Progenitor cell of endocrine pancreas (in vitro differentiated cells): ENCODE measurements at regions not wholly inside any gene's neighbourhood (a gene's known extent, or its start where the extent isn't known, plus 50 kb on each side); places are given as distances from the start of the nearest gene placed in this dataset.

Experiments
- DNase-seq: peaks from one replicate; pipeline ENCODE4 v3.0.0; 2021; ENCODE audit warnings: low spot score; ENCODE audit not compliant: unreplicated experiment
- H3K27ac Mint-ChIP-seq: 2 replicates; pipeline ENCODE4 v1.8.0; 2021; ENCODE audit warnings: mild to moderate bottlenecking, moderate library complexity, mixed read lengths
- H3K27me3 Mint-ChIP-seq: 2 replicates; pipeline ENCODE4 v1.8.0; 2021; ENCODE audit warnings: mixed read lengths
- H3K36me3 Mint-ChIP-seq: 2 replicates; pipeline ENCODE4 v1.8.0; 2022; ENCODE audit warnings: mixed read lengths; ENCODE audit not compliant: insufficient read depth
- H3K4me1 Mint-ChIP-seq: 2 replicates; pipeline ENCODE4 v1.8.0; 2021; ENCODE audit warnings: low read depth, mixed read lengths
- H3K4me3 Mint-ChIP-seq: 2 replicates; pipeline ENCODE4 v1.8.0; 2021; ENCODE audit warnings: low read depth, mild to moderate bottlenecking, moderate library complexity, mixed read lengths
- H3K9me3 Mint-ChIP-seq: 2 replicates; pipeline ENCODE4 v1.8.0; 2021; ENCODE audit warnings: low read depth, mixed read lengths
- TF ChIP-seq, protein P1 (sequence below): fragments of 200-600 bp; sonication (generic); IDR thresholded peaks from one replicate; pipeline ENCODE4 v1.5.0; 2021; ENCODE audit warnings: antibody characterized with exemption, mild to moderate bottlenecking; ENCODE audit not compliant: unreplicated experiment

DNA sequence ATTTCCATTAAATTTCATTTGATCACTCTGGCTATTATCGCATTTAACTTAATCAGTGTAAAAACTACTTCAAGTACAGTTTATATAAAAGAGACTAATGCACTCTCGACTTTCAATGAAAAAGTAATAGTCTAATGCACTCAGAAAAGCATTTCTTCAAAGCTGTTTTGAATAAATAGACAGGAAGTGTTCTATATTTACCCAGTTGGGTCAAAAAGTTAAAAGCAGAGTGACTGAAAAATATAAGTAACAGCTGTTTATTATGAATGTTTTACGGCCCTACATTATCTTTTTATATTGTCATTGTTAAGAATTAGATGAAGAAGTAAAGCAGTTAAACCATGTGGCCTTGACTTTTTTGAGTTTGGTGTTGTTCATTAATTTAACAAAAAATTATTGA, 391.8 kb downstream of the ZPLD1 start:
- Mint-ChIP-seq H3K36me3 (no peaks in the 10 kb centered on the region), H3K9me3 (peaks cover 2% of the 10 kb centered on the region), H3K4me3 (no peak overlapping the region), H3K27ac (no peak overlapping the region), H3K4me1 (no peaks in the 10 kb centered on the region), H3K27me3 (no peaks in the 10 kb centered on the region)
- DNase-seq = no peak
- TF ChIP-seq, protein P1, sequence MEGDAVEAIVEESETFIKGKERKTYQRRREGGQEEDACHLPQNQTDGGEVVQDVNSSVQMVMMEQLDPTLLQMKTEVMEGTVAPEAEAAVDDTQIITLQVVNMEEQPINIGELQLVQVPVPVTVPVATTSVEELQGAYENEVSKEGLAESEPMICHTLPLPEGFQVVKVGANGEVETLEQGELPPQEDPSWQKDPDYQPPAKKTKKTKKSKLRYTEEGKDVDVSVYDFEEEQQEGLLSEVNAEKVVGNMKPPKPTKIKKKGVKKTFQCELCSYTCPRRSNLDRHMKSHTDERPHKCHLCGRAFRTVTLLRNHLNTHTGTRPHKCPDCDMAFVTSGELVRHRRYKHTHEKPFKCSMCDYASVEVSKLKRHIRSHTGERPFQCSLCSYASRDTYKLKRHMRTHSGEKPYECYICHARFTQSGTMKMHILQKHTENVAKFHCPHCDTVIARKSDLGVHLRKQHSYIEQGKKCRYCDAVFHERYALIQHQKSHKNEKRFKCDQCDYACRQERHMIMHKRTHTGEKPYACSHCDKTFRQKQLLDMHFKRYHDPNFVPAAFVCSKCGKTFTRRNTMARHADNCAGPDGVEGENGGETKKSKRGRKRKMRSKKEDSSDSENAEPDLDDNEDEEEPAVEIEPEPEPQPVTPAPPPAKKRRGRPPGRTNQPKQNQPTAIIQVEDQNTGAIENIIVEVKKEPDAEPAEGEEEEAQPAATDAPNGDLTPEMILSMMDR = no peak

GRCh38 chr3:102827386-102827785, 392.6 kb downstream of the ZPLD1 start:
- Mint-ChIP-seq H3K36me3 (no peaks in the 10 kb centered on the region), H3K9me3 (peaks cover 2% of the 10 kb centered on the region), H3K4me3 (no peak overlapping the region), H3K27ac (no peak overlapping the region), H3K4me1 (no peaks in the 10 kb centered on the region), H3K27me3 (no peaks in the 10 kb centered on the region)
- TF ChIP-seq, protein P1 = no peak
- DNase-seq = no peak

GRCh38 chr3:102830415-102830814, 395.6 kb downstream of the ZPLD1 start:
- TF ChIP-seq, protein P1 = no peak
- Mint-ChIP-seq H3K9me3 (peaks cover 4% of the 10 kb centered on the region), H3K36me3 (no peaks in the 10 kb centered on the region), H3K27me3 (no peaks in the 10 kb centered on the region), H3K4me1 (no peaks in the 10 kb centered on the region), H3K4me3 (no peak overlapping the region), H3K27ac (no peak overlapping the region)
- no peak for DNase-seq

GRCh38 chr3:102841866-102842265, 407.1 kb downstream of the ZPLD1 start:
- no peaks in the 10 kb centered on the region for H3K4me1 Mint-ChIP-seq
- no peak overlapping the region for H3K4me3 Mint-ChIP-seq
- H3K27ac Mint-ChIP-seq = no peak overlapping the region
- no peaks in the 10 kb centered on the region for H3K27me3 Mint-ChIP-seq
- no peak for DNase-seq
- H3K9me3 Mint-ChIP-seq = peaks cover 18% of the 10 kb centered on the region
- H3K36me3 Mint-ChIP-seq = no peaks in the 10 kb centered on the region
- TF ChIP-seq, protein P1 = no peak

GRCh38 chr3:102866845-102867244, 432.0 kb downstream of the ZPLD1 start:
- Mint-ChIP-seq H3K36me3 (no peaks in the 10 kb centered on the region), H3K27ac (no peak overlapping the region), H3K4me1 (peaks cover 4% of the 10 kb centered on the region)

More at GRCh38 chr3:102866845-102867244, 432.0 kb downstream of the ZPLD1 start:
- H3K27me3 Mint-ChIP-seq = no peaks in the 10 kb centered on the region
- TF ChIP-seq, protein P1 = no peak
- no peak for DNase-seq
- no peak overlapping the region for H3K4me3 Mint-ChIP-seq
- H3K9me3 Mint-ChIP-seq = no peaks in the 10 kb centered on the region
